PFSK-1 (cell line): ENCODE measurements at regions not wholly inside any gene's neighbourhood (a gene's known extent, or its start where the extent isn't known, plus 50 kb on each side); places are given as distances from the start of the nearest gene placed in this dataset.

Experiments
- FOXP2 ChIP-seq: optimal IDR thresholded peaks from 2 replicates; pipeline ENCODE3; 2011; ENCODE audit warnings: borderline replicate concordance, control low read depth, inconsistent platforms; ENCODE audit not compliant: insufficient read depth; ENCODE audit errors: extremely low read length, extremely low read depth
- POLR2AphosphoS5 ChIP-seq: IDR thresholded peaks from 2 replicates; pipeline ENCODE4 v1.6.1; 2012; ENCODE audit warnings: low read depth, mild to moderate bottlenecking, control low read depth, low read length, moderate library complexity
- SIN3A ChIP-seq: IDR thresholded peaks from 2 replicates; pipeline ENCODE4 v1.6.1; 2012; ENCODE audit warnings: mild to moderate bottlenecking, low read length, moderate library complexity, borderline replicate concordance; ENCODE audit not compliant: insufficient read depth
- TAF1 ChIP-seq: IDR thresholded peaks from 2 replicates; pipeline ENCODE4 v1.6.1; 2012; ENCODE audit warnings: low read length, control low read depth, borderline replicate concordance; ENCODE audit not compliant: insufficient read depth

- no peak for TF ChIP-seq TAF1
- no peak for TF ChIP-seq FOXP2
- TF ChIP-seq SIN3A = no peak
- no peak for TF ChIP-seq POLR2AphosphoS5
Measured at GRCh38 chr12:111135293-111135832, 215.0 kb upstream of the MYL2 start.
